Superior temporal gyrus (tissue), 1 donor: ENCODE measurements at regions not wholly inside any gene's neighbourhood (a gene's known extent, or its start where the extent isn't known, plus 50 kb on each side); places are given as distances from the start of the nearest gene placed in this dataset.
"Not testable (repeated sequence)": the region's sequence is repeated elsewhere in the genome, so short reads cannot be mapped to it uniquely, and the experiment has no call there.

Source experiments
- DNase-seq: peaks from one replicate; pipeline ENCODE4 v3.0.0-alpha.2; 2016; ENCODE audit errors: extremely low spot score

DNA sequence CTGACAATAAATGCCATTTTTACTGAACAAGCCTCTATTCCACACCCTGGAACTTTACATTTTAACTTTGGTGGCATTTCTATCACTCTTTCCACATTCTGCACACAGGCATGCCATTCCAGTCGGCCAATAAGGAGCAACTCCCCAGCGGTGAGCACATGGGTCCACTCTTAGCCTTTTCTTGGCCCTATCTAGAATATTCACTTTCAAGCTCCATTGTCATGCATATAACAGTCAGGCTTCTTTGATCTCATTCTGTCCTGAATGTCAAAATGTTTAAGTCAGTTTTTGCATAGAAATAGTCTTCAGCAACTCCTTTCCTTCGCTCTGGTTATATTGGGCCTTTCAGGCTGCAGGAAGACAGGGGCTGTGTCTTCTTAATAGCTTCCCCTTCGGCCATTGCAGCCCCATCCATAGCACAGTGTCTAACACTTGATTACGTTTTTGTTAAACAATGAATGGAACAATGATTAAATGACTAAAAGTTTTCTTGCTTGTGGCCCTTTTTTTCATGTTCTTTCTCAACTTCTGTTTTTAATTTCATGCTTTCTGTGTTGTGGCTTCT is 427.3 kb downstream of the MFSD1 start:
- DNase-seq: no peak

DNA sequence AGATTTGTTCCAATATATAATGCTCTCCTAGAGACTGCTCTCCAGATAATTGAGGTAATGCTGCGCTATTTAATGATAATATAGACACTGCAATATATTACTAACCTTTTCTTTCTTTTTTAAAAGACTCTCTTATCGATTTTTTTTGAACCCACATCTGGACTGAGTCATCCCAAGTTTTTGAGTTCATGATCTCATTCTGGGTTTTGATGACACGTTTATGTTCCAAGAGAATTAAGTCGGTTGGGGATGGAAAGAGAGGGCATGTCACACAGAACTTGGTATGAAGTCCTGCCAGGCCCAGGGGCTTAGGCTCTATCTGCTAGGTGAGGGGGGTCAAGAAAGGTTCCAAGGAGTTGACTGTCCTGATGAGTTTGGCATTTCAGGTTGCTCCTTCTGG is 431.1 kb downstream of the MFSD1 start:
- DNase-seq: no peak

DNA sequence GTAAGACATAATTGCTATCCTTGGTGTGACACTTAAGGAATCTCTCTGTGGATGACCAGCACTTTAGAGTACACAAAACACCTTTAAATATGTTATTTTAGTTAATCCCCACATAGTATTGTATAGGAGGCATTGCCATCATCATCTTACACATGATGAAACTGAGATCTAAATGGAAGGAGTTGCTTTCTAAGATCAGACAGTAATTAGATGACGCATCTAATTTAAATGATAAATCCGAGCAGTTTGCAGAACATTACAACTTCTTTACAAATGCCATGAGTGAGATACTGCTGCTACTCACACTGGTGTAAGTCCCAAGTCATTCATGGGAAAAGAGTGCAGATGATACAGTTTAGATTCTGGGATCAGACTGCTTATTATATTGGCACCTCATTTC is 431.9 kb downstream of the MFSD1 start:
- DNase-seq: no peak

DNA sequence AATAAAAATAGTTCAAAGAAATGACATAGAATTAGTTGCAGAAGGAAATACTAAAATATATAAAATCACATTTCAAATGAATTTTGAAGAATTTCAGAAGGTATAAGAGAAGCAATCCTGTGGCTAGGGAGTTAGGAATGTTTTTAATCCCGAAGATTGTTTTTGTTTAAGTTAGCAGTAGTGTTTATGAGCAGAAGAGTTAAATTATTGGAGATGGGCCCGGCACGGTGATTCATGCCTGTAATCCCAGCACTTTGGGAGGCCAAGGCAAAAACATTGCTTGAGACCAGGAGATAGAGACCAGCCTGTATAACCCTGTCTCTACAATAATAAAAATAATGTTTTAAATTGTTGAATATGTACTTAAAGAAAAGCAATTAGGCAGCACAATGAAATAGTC is 432.5 kb downstream of the MFSD1 start:
- DNase-seq: no peak

DNA sequence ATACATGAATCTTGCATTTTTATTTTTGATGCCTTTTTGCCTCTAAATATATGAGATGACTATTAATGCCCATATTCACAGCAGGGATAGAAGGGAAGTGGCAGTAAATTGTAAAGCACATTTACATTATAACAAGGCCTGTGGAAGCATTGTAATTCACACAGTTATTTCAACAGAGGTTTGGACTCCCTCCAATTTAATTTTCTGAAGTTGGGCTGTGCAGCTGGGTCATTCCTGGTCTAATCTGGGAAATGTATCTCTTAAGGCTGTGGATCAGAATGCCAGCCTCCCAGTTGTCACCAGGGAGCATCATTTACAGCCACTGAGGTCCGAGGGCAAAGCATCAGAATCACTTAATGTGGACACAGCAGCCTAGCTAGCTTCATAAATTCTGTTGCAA is 434.5 kb downstream of the MFSD1 start:
- DNase-seq: no peak

DNA sequence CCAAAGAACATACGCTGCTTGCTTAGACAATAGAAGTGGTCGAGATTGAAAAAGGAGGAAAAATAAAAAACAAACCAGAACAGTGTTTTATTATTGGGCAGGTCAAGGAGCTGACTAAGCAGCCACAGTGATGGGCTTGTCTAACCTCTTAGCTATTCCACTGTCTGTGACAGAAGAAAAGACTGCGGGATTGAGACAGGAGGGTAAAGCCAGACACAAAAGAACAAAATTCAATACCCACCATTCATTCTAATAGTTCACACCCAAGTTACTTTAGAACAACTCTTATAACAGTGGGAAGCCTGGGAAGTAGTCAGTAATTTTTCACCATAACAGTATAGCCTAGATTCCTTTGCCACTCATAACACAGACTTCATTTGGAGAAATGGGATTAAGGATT is 435.4 kb downstream of the MFSD1 start:
- no peak for DNase-seq

DNA sequence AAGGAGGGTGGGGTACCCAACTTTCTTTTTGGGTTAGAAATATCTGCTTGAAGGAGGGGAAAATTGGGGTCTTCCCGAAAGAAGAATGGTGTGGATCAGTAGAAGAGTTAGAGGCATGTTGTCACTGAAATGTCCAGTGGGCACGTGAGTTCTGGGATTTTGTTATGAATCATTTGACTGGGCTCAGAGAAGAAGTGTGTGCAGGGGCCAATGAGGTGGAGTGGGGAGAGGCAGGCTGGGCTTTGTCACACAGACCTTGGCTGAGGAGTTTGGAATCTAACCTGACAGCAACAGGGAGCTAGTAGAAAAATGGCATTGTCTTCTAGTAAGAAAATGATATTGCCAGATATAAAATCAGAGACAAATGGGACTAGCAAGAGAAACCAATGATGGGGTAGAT is 436.8 kb downstream of the MFSD1 start:
- no peak for DNase-seq

DNA sequence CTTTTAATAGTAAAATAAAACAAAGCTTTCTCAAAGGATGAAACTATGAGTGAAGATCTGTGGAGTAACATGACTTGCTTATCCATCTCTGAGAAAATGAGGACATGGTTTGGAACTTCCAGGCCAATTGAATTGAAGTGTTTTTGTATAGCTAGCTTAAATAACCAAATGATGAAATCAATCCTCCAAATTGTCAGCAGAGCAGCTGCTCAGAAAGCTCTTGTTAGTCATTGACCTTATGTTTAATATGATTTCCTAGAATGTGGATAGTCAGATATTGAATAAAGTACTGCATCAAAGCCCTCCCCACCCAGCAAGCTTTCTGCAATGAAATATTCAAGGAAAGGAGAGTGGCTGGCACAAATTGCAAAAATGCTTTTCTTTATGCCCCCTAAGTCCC is 437.2 kb downstream of the MFSD1 start:
- no peak for DNase-seq

DNA sequence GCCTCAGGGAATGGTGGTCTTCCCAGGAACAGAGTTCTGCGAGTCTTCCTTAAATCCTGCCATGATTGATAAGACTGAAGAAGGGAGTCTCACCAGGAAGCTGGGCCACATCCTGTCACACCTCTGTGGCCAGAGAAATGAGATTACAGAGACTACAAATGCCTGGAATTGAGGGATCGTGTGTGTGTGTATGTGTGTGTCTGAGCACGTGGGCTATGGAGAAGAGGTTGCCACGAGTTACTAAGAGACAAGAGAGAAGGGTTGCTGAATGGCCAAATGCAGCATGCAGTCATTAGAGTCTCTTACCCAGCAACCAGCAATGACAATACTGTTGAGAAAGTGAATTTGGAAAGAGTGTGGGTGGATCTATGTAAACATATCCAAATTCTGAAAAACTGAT is 443.1 kb downstream of the MFSD1 start:
- no peak for DNase-seq

DNA sequence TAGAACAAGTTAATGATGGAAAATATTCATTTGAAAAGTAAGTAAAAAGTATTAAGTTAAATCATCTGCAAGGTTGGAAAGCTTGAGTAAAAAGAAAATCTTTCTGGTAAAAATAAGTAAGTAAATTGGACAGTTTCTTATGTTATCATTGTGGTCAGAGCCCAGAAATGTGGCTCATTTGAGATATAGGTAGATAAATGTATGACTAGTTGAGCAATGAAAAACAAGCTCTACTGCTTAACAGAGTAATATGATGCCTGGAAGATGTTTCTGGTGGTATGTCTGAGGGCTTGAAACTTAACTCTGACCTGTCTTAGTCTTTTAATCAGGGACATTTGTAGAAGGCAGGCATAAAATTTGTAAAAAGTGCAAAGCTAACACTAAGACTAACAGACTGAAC is 444.0 kb downstream of the MFSD1 start:
- no peak for DNase-seq

DNA sequence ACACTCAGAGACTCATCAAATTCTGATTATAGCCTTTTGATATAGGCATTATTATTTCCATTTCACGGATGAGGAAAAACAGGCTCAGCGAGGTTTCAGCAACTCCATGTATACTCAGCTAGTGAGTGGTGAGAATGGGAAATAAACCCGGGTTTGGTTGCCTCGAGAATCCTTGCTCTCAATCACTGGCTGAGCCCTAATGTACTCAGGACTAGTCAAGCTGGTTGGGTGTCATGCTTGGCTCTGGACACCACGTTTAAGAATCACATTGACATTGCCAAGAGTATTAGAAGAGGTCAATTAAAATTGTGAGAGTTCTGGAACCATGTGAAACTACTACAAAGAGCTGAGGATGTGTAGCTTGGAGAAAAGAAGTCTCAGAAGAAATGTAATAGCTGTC is 444.5 kb downstream of the MFSD1 start:
- no peak for DNase-seq

DNA sequence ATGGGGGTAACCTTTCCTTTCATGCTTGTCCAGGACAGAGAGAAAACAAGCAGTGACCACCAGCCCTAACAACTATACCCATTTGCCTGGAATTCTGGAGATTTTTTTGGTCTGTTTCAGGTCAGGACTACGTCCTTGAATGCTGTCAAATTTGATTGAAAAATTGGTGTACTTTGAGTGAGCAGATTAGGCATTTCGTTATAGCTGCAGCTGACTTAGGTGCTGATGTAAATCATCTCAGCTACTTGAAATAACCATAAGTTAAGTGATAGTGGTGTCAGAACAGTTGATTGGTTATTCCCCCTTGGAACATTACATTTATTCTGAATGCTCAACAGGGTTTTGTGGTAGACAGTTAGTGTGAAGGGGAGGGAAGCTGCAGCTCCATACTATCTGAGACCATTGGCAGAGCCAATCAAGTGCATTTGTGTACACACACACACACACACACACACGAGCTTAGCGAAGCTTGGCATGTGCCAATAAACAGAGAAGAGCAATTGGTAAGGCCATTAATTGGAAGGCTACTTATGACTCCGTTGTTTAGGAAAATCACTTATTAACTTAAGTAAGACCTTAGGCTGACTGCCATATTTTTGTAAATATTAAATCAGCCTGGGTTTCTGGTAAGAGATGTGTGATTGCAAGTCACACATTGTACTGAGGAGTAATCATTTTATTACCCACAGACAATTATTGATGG is 447.8 kb downstream of the MFSD1 start:
- DNase-seq: no peak

DNA sequence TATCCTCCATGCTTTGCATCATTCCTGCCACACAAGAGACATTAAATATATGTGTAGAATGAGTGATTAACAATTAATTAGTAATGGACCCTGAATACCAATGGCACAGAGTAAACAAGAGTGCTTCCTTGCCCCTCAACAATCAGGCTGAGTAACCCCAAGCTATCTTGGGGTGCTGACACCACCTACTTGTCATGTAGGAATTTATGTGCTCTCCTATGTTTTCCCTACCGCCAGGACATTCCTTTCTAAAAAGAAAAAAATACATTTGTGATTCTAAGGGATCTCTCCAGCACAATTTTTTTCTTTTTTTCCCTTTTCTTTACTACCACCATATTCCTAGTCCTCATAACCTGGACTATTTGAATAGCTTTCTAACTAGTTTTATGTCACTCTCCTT is 449.1 kb downstream of the MFSD1 start:
- no peak for DNase-seq

DNA sequence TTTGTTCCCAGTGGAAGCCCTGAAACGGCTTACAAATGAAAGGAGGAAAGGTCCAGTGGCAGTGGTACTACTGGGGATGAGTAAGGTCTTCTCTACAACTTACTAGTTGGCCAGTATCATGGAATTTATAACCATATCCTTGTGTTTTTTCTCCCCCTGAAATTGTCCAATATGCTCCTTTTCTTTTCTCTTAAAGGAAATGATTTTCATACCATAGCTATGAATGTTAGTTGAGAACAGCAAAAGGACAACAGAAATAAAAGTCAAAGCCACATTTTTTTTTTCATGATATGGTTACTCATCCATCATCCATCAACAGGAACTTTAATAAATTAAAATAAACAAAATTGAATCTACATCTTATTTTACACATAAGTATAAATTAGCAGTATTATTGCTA is 450.4 kb downstream of the MFSD1 start:
- no peak for DNase-seq

DNA sequence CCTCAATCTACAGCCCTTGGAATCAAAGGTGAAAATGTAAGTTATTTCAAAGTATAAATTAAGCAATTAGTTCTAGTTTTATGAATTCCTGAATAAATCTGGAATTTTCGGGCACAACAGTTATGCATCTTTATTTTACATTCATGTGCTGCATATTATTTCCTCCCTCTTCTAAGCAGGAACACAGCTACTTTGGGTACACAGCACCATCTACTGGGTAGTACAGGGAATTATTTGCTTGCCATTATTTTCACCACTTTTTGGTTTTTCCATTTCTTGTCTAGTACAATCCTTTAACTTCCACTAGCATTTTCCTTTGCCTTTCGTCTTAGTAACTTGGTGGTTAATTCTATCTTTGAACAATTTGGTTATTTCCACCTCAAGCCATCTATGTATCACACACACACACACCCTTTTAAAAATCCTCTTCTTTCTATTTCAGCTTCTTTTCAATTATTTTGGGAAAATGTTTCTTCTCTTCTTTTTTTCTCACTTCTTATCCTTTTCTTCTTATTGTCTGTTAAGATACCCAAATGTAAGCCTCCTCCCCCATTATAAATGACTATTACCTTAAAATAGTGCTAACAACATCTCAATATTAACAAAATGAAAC is 451.0 kb downstream of the MFSD1 start:
- no peak for DNase-seq

DNA sequence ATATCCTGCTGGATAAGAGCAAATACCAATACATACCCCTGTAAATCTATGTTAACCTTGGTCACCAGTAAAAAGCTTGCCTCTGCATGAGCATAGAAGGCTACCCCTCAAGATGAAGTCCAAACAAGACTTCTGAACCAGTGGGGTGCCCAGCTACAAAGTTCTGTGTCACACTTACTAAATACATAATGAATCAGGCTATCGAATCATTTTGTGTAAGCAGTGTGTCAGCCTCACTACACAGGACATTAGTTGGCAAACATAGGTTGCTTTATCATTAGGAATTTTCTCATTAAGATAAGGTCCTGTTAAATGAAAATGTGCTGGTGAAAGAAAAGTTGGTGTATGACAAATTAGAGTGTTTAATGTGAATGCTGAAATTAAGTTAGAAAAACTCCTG is 452.0 kb downstream of the MFSD1 start:
- DNase-seq: no peak

DNA sequence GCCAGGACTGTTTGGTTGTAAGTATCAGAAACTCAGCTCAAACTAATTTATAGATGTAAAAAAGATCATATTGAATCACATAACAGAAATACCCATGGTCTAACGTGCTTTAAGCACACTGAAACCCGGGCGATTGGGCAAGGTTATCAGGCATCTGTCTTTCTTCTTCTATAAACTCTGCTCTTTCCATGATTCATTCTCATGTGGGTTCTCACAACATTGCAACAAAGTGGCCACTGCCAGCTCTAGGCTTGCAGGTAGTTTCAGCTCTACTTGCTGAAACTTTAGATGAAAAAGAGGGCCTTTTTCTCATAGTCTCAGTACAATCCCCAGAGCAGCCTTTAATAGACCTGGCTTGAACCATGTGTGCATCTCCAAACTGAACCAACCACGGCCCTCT is 456.1 kb downstream of the MFSD1 start:
- no peak for DNase-seq

DNA sequence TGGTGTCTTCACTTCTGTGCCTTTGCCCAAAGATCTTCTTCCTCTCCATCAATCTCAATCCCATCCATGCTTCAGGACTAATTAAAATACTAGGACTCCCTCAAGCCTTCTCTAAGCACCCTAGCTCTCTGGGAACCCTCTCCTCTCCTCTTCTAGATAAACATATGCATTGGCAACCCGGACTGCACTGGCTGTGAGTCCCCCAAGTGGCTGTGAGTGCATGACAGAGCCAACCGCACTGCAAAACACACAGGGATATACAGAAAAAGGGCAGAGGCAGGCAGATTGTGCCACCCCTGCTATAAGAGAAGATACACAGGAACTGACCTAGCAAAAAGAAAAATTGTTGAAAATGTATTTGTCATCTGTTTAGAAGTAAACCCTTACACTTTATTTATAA is 457.1 kb downstream of the MFSD1 start:
- no peak for DNase-seq

DNA sequence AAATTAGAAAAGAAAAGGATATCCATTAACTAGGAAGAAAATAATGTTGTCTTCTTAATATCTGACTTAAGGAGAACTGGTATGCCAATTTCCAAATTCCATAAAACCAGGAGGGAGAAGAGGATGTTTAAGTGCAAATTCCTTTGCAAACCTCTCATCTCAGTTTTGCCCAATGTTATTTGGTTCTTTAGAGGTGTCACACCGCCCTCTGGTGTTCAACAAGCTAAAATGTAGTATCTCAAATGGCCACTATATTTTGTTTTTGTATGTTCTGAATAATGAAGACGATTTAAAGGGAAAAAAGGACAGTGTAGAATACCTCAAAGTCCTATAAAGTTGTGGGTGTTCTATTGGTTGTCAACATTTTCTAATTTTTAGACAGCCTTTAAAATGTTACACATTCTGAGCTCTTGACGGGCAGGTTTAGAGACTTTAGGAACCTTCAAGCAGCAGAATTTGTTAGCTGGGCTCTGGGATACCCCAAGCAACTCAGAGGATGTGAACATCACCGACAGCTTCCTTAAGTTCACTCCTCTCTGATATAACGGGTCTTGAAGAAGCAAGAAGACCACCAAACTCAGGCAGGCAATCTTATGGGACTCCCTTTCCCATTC is 458.3 kb downstream of the MFSD1 start:
- peak; percentile 90 for DNase-seq

DNA sequence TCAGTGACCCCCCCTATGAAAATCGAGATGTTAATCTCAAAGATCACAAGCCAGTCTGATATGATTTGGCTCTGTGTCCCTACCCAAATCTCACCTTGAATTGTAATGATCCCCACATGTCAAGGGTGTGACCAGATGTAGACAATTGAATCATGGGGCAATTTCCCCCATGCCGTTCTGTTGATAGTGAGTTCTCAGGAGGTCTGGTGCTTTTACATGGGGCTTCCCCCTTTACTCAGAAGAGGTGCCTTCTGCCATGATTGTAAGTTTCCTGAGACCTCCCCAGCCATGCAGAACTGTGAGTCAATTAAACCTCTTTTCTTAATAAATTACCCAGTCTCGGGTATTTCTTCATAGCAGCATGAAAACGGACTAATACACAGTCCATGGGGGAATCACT is 459.5 kb downstream of the MFSD1 start:
- DNase-seq: not testable (repeated sequence)

DNA sequence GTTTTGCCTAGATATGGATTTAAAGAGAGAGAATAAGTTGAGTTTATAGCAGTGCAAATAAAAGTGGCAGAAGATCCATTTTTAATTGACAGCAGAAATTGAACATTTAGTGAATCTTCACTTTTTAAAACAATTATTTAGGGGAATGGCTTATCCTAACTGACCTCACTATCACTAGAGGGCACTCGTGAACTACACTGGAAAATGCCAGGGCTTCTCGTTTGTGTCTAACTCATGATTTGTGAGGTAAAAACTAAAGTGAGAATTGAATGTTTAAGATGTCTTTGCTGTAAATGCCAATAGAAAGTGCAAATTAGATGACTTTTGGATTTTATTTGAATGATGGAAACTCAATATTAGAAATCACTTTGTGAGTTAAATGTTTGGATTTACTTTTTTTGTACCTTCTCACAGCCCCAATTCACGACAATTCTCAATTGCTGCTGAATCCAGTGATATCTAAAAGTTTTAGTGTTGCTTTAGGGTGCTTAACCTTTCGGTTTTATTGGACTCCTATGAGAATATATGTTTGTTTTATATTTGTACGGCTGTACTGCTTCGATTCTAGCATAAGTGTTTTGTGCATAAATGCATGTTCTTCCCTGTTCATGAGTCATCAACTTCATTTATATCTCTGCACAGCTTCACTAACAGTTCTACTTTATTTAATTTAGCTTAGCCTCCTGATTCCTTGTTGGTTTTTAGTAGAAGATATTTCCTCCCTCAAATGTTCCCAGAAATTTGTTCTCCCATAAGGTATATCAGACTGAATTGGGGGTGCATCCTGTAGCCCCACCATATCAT is 462.1 kb downstream of the MFSD1 start:
- peak; percentile 91 for DNase-seq

DNA sequence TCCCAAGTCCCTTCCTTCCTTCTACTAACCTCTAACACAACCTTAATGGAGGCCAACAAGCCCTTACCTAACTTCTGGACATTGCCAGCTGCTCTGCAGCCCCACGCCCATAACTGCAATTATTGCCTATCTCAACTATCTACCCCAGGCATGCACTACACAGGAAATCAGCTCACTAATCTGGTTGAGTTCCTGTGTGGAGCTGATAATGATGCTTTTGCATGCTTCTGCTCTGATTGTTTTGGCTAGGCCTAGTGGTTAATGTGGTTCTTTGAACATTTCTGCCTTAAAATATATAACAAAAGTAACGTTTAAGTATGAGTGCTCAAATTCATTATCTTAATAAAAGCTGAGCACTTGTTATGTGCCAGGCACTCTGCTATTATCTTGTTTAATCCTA is 463.9 kb downstream of the MFSD1 start:
- DNase-seq: no peak
